ENCODE measurements at regions not wholly inside any gene's neighbourhood (a gene's known extent, or its start where the extent isn't known, plus 50 kb on each side); places are given as distances from the start of the nearest gene placed in this dataset.

DNA sequence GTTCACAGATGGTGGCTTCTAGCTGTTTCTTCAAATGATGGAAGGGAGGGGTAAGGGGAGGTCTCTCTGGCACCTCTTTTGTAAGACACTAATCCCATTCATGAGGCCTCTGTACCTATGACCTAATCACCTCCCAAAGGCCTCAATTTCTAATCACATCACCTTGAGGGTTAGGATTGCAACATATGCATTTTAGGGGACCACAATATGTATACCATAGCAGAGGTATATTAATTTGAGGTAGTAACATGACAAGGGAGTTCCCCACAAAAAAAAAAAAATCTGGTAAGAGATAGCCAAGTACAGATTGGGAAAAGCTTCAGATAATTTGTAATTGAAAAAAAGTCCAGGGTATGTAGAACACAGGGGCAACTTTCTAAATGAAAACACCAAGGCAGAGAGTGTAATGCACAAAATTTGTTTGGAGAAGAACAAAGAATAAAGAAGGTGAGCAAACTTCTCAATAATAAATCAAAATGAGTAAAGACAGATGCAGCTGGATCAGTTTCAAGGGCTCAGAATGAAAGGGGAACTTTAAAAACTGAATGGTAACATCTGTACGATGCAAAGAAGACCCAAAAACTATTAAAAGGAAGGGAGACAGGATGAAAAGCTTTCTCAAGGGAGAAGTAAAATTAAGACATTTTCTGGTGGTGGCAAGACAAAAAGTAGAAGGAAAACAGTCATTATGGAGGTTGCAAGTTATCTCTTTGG, 125.5 kb upstream of the DCN start:
- Histone ChIP-seq H3K4me1 (replicated peaks) (no peaks in the 10 kb centered on the region), H3K27ac (no peak overlapping the region), H3K36me3 (no peaks in the 10 kb centered on the region), H3K4me3 (no peak overlapping the region), H3K27me3 (replicated peaks; ENCODE audit: insufficient read depth) (no peaks in the 10 kb centered on the region), H3K9me3 (no peaks in the 10 kb centered on the region)
- WGBS: 6% methylated on average over 1 of the region's 1 CpG
- DNase-seq (ENCODE audit: low spot score): no peak
- intact Hi-C loops (cut with DNase I): no loop called here
- TF ChIP-seq, protein P1, sequence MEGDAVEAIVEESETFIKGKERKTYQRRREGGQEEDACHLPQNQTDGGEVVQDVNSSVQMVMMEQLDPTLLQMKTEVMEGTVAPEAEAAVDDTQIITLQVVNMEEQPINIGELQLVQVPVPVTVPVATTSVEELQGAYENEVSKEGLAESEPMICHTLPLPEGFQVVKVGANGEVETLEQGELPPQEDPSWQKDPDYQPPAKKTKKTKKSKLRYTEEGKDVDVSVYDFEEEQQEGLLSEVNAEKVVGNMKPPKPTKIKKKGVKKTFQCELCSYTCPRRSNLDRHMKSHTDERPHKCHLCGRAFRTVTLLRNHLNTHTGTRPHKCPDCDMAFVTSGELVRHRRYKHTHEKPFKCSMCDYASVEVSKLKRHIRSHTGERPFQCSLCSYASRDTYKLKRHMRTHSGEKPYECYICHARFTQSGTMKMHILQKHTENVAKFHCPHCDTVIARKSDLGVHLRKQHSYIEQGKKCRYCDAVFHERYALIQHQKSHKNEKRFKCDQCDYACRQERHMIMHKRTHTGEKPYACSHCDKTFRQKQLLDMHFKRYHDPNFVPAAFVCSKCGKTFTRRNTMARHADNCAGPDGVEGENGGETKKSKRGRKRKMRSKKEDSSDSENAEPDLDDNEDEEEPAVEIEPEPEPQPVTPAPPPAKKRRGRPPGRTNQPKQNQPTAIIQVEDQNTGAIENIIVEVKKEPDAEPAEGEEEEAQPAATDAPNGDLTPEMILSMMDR (IDR thresholded peaks at IDR 0.05): no peak
- TF ChIP-seq POLR2A (IDR thresholded peaks at IDR 0.05) (no peak), POLR2AphosphoS5 (IDR thresholded peaks at IDR 0.05) (no peak)

DNA sequence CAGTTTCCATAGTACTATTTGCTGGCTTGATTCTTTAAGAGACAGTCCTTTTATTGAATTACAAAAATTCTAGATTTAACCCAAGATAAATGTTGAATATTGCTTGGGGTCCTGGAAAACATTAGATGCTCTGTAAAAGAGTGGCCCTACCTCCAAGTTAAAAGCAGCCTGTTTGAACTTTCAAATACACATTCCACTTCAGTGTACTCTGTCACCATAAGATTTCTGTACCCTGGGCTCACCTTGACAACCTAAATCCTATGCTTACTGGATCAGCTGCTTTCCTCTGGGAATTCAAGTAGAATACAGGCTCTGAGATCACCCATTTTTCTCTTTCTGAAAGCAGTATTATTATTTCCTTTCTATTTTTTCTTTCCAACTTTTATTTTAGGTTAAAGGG, 107.7 kb upstream of the DCN start:
- no peak overlapping the region for H3K4me3 ChIP-seq

DNA sequence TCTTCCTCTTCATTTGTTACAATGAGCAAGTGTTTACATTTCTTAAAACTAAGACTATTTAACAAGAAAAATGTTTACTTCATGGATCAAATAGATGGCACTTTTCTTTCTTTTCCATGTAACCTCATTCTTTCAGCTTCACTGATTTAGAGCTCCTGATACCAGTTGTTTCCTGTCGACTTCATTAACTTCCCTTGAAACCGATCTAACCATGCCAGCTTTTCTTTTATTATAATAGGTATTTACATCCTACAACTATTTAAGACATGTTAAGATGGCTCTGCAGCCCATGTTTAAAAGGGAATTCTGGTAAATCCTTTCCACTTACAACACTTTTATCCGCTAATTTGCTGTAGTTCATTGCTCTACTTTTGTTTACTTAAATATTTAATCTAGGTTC, 107.3 kb upstream of the DCN start:
- Histone ChIP-seq H3K4me1 (replicated peaks) (no peaks in the 10 kb centered on the region), H3K9me3 (no peaks in the 10 kb centered on the region), H3K27ac (no peak overlapping the region), H3K36me3 (no peaks in the 10 kb centered on the region), H3K27me3 (replicated peaks; ENCODE audit: insufficient read depth) (no peaks in the 10 kb centered on the region), H3K4me3 (no peak overlapping the region)
- TF ChIP-seq, protein P1 (IDR thresholded peaks at IDR 0.05): no peak
- TF ChIP-seq POLR2A (IDR thresholded peaks at IDR 0.05) (no peak), POLR2AphosphoS5 (IDR thresholded peaks at IDR 0.05) (no peak)
- WGBS: 14% methylated on average over 3 of the region's 3 CpGs
- intact Hi-C loops (cut with DNase I): no loop called here
- no peak for DNase-seq (ENCODE audit: low spot score)

More for the DNA sequence above, 107.7 kb upstream of the DCN start:
- intact Hi-C loops (cut with DNase I): no loop called here
- Histone ChIP-seq H3K9me3 (no peaks in the 10 kb centered on the region), H3K4me1 (replicated peaks) (no peaks in the 10 kb centered on the region), H3K36me3 (no peaks in the 10 kb centered on the region), H3K27ac (no peak overlapping the region), H3K27me3 (replicated peaks; ENCODE audit: insufficient read depth) (no peaks in the 10 kb centered on the region)
- no peak for DNase-seq (ENCODE audit: low spot score)
- TF ChIP-seq POLR2A (IDR thresholded peaks at IDR 0.05) (no peak), POLR2AphosphoS5 (IDR thresholded peaks at IDR 0.05) (no peak)
- TF ChIP-seq, protein P1 (IDR thresholded peaks at IDR 0.05): no peak

GRCh38 chr12:91289072-91289471, 106.5 kb upstream of the DCN start:
- no peak for DNase-seq (ENCODE audit: low spot score)
- TF ChIP-seq, protein P1 (IDR thresholded peaks at IDR 0.05): no peak
- no peak for TF ChIP-seq POLR2A (IDR thresholded peaks at IDR 0.05)
- TF ChIP-seq POLR2AphosphoS5 (IDR thresholded peaks at IDR 0.05): no peak
- 13% methylated on average over 1 of the region's 1 CpG for WGBS
- Histone ChIP-seq H3K27me3 (replicated peaks; ENCODE audit: insufficient read depth) (no peaks in the 10 kb centered on the region), H3K27ac (no peak overlapping the region), H3K4me3 (no peak overlapping the region), H3K9me3 (no peaks in the 10 kb centered on the region), H3K36me3 (no peaks in the 10 kb centered on the region), H3K4me1 (replicated peaks) (no peaks in the 10 kb centered on the region)
- intact Hi-C loops (cut with DNase I): no loop called here

GRCh38 chr12:91287753-91288152, 105.1 kb upstream of the DCN start:
- intact Hi-C loops (cut with DNase I): no loop called here
- Histone ChIP-seq H3K27me3 (replicated peaks; ENCODE audit: insufficient read depth) (no peaks in the 10 kb centered on the region), H3K27ac (no peak overlapping the region), H3K36me3 (no peaks in the 10 kb centered on the region), H3K9me3 (no peaks in the 10 kb centered on the region), H3K4me3 (no peak overlapping the region), H3K4me1 (replicated peaks) (no peaks in the 10 kb centered on the region)
- DNase-seq (ENCODE audit: low spot score): no peak
- WGBS: 54% methylated on average over 3 of the region's 3 CpGs
- TF ChIP-seq, protein P1 (IDR thresholded peaks at IDR 0.05): no peak
- no peak for TF ChIP-seq POLR2AphosphoS5 (IDR thresholded peaks at IDR 0.05)
- no peak for TF ChIP-seq POLR2A (IDR thresholded peaks at IDR 0.05)
